GM21528 (cell line): ENCODE measurements at regions not wholly inside any gene's neighbourhood (a gene's known extent, or its start where the extent isn't known, plus 50 kb on each side); places are given as distances from the start of the nearest gene placed in this dataset.
A peak's percentile ranks its signal among the peaks of the same experiment; 100 is the strongest.

Source experiments
- ATAC-seq: cut with Tn5 transposase; IDR thresholded peaks from one replicate; pipeline ENCODE4 v1.9.1; 2021; ENCODE audit warnings: mild to moderate bottlenecking, moderate library complexity; ENCODE audit not compliant: unreplicated experiment, low FRiP score

DNA sequence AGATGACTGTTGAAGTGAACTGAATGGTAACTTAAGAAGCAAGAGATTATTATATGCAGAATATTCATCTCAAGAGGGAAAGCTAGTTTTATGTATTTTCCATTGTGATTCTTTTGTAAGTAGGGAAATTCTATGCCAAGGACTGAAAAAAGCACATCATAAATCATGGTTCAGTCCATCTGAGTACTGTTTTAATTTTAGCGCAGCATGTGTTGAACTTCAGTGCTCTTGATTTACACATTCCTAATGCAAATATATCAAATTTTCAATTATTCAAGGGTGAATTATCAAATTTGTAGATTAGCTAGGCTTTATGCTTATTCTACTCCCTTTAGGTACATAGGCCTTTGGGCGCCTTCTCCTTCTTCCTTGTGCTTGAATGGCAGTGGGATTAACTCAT lies 50.3 kb upstream of the TCF12 start:
- no peak for ATAC-seq

DNA sequence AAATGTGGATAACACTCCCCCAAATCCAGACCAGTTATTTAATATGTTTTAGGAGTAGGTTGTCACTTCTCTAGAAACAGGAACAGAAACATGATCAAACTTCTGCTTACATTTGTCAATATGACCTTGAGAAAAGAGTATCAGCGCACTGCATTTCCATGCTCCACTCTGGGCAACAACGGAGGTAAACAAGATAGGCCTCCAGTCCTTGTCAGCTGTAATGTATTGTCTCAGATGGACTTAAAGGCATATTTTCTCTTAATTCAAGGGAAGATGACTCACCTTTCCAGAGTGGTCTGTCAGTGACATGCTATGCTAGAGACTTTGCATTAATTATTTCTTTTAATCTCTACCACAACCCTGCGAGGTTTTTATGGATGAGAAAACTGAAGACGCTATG lies 51.6 kb upstream of the TCF12 start:
- ATAC-seq, result no peak

- no peak for ATAC-seq
Measured at GRCh38 chr15:56857828-56858227, 60.6 kb upstream of the TCF12 start.

- ATAC-seq, result no peak
Measured at GRCh38 chr15:56856934-56857333, 61.5 kb upstream of the TCF12 start.

DNA sequence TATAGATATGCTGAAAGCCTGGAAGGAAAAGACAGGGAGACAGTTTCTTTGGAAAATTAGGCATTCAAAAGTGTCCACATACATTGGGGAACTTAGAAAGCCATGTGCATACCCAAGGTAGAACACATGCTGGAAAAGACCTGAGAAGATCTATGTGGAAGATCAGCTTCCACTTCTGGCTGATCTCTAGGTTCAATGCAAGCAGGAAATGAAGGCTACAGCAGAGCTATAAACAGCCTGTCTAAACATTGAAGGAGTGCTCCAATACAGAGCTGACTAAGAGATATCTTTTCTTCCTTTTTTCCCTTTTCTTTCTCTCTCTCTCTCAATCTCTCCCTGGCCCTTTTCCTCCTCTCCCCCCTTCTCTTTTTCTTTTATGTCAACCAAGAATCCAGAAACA lies 73.6 kb upstream of the TCF12 start:
- no peak for ATAC-seq

GRCh38 chr15:56844471-56844870 lies 74.0 kb upstream of the TCF12 start:
- ATAC-seq, result no peak

DNA sequence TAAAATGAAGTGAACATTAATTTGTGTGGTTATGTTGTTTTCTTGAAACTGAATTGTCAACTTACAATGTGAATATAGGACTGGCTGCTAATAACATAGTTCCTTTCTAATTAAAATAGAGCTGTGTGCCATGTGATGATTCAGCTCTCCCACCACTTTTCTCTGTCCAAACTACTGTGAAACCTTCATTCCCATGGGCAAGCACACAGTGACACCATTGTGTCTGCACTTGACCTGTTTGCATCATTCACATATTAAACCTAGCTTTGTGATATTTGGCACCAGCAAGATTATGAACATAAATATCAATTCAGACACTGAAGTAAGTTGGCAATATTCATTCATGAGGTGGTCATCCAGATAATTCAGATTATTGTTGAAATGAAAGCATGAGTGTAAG lies 78.8 kb upstream of the TCF12 start:
- ATAC-seq, result no peak

DNA sequence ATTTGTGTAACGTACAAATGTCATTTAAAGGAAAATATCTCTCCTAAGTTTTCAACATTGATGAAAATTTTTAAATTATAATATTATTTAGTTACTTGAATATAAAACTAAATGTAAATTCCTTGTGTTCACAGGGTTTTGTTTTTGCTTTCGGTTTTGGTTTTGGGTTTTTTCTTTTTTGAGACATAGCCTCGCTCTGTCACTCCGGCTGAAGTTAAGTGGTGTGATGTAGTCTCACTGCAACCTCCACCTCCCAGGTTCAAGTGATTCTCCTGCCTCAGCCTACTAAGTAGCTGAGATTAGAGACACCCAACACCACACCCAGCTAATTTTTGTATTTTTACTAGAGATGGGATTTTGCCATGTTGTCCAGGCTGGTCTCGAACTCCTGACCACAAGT lies 79.3 kb upstream of the TCF12 start:
- no peak for ATAC-seq

- ATAC-seq, result no peak
Measured at GRCh38 chr15:56838085-56838484, 80.4 kb upstream of the TCF12 start.

GRCh38 chr15:56837273-56837672 lies 81.2 kb upstream of the TCF12 start:
- ATAC-seq, result no peak

- ATAC-seq, result no peak
Measured at GRCh38 chr15:56835718-56836171, 82.7 kb upstream of the TCF12 start.

GRCh38 chr15:56832125-56832524 lies 86.3 kb upstream of the TCF12 start:
- ATAC-seq, result no peak

DNA sequence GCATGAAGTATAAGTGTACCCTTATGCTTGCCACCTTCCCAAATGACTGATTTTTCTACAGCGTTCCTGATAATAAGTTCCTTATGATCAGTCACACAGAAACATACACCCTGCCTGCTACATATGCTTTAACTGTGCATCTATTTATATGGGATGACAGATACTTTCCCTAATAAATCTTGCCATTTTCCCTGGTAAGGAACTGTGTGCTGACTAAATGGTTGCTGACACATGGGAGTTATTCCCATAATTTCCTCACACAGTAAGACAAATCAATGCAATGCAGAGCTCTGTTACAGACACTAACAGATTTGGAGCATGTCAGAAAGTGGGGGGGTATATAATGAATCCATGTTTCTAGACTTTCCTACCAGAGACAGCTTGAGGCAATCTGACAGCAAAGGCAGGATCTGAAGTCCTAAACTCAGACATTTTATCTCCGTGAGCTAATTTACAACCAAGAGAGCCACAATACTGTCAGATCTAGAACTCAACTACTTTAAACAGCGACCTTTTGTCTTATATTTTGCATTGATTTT lies 86.9 kb upstream of the TCF12 start:
- ATAC-seq, result no peak

- ATAC-seq, result no peak
Measured at GRCh38 chr15:56824175-56824574, 90.9 kb upstream of the ZNF280D start.

GRCh38 chr15:56821721-56822425 lies 88.6 kb upstream of the ZNF280D start:
- peak; percentile 79 for ATAC-seq

DNA sequence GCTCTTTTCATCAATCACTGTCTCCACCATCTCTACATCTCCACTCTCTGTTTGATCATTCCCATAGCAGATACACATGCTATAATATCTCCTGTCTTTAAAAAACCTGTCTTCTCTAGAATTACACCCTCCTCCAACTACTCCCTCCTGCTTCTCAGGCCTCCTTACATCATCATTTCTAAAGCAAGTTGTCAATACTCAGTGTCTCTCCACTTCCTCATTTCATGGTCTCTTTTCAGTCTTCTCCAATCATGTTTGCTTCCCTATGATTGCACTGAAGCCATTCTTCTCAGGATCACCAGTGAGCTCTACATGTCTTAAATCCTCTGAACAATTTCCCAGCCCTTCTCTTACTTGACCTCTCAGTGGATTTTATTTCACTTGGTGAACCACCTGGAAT lies 87.0 kb upstream of the ZNF280D start:
- no peak for ATAC-seq

- no peak for ATAC-seq
Measured at GRCh38 chr15:56817321-56818080, 84.2 kb upstream of the ZNF280D start.

DNA sequence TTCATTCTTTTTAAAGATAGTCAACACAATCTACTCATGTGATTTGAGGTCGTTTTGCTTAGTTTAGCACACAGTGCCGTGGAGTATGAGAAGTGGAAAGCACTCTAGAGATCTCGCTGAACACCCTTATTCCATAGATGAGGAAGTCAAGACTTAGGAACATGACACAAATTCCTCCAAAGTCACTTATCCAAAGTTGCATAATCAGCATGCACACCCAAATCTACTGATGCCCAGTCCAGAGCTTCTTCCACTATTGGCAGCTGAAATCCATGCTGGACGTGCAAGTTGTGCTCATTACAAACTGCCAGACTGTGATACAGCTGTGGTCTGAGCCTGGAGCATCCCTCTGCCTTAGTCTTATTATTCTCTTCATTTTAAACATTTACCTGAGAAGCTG lies 83.5 kb upstream of the ZNF280D start:
- no peak for ATAC-seq

DNA sequence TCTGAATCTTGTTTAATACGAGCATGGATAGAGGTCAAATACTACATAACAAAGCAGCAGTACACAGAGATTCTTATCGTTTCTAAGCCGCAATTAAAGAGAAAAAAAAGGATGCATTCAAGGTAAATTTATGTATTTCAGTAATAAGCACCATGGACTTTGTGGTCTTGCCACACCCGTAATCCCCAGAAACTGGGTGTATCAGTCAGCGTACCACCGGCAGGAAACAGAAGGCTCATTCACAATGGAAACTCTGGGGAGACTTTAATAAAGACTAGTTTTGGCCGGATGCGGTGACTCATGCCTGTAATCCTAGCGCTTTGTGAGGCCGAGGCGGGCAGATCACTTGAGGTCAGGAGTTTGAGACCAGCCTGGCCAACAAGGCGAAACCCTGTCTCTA lies 81.9 kb upstream of the ZNF280D start:
- no peak for ATAC-seq

- no peak for ATAC-seq
Measured at GRCh38 chr15:56814429-56814828, 81.1 kb upstream of the ZNF280D start.

DNA sequence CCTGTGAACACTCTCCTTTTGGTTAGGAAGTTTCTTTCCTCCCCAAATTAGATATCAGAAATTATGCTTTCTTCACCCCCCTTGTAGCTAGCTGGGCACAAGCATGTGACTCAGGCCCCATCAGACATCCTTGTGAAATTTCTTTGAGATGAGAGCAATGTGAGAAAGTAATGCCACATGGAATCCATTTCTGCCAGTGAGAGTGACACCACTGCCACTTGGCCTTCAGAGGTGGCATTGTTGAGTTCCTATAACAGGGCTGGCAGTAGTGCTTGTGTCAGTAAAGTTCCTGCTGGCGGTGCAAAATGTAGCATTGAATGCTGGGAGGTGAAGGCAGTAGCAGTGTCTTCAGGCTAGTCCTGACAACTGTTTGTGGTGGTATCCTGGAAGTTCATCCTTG lies 80.7 kb upstream of the ZNF280D start:
- ATAC-seq, result no peak

- no peak for ATAC-seq
Measured at GRCh38 chr15:56812961-56813360, 79.7 kb upstream of the ZNF280D start.
